ENCODE measurements at regions not wholly inside any gene's neighbourhood (a gene's known extent, or its start where the extent isn't known, plus 50 kb on each side); places are given as distances from the start of the nearest gene placed in this dataset.

DNA sequence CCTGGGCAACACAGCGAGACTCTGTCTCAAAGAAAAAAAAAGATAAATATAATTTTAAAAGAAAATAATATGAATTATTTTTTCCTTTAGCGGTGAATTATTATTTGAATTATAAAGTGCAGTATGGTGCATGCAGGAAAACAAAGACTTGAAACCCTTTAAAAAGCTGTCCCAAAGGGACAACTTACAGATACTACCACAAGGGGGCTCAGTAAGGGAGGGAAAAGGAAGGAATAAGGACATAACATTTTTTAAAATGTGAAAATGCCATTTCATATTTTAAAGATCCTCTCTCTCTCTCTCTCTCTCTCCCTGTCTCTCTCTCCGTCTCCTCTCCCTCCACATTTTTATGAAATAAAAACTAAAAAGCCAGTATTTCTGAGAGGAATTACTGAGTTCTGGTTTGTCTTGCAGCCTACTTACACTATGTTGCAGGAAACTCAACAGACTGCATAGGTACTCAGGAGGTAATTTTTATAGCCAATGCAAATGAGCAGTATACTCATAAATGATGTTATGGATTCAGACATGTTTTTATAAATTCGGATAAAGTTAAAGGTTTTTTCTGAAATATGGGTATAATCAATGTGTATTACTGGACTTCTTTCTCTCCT lies 455.0 kb upstream of the GJE1 start:
- no peak overlapping the region for H3K4me3 ChIP-seq (ENCODE audit: low read length)
- DNase-seq = no peak
- H3K36me3 Mint-ChIP-seq (ENCODE audit: low read depth) = no peaks in the 10 kb centered on the region
- 65% methylated on average over 3 of the region's 4 CpGs; no CpG with 5 or more reads in 1 of the 2 experiments for WGBS, 2 experiments (ENCODE audit: insufficient coverage in 1 of 2, insufficient read length in 1 of 2)
- TF ChIP-seq, protein P1, sequence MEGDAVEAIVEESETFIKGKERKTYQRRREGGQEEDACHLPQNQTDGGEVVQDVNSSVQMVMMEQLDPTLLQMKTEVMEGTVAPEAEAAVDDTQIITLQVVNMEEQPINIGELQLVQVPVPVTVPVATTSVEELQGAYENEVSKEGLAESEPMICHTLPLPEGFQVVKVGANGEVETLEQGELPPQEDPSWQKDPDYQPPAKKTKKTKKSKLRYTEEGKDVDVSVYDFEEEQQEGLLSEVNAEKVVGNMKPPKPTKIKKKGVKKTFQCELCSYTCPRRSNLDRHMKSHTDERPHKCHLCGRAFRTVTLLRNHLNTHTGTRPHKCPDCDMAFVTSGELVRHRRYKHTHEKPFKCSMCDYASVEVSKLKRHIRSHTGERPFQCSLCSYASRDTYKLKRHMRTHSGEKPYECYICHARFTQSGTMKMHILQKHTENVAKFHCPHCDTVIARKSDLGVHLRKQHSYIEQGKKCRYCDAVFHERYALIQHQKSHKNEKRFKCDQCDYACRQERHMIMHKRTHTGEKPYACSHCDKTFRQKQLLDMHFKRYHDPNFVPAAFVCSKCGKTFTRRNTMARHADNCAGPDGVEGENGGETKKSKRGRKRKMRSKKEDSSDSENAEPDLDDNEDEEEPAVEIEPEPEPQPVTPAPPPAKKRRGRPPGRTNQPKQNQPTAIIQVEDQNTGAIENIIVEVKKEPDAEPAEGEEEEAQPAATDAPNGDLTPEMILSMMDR (conservative IDR thresholded peaks at IDR 0.05) = peak; percentile 94
- peaks cover 4% of the 10 kb centered on the region for H3K4me1 Mint-ChIP-seq
- no peaks in the 10 kb centered on the region for H3K9me3 ChIP-seq (ENCODE audit: control insufficient read depth, low read length)
- H3K27me3 Mint-ChIP-seq (ENCODE audit: insufficient read depth) = no peaks in the 10 kb centered on the region
- H3K27me3 ChIP-seq (ENCODE audit: control insufficient read depth, insufficient read depth, low read length, poor library complexity, severe bottlenecking) = no peaks in the 10 kb centered on the region
- no peak overlapping the region for H3K9ac ChIP-seq (ENCODE audit: extremely low read depth, low read length, poor library complexity, severe bottlenecking)
- no peaks in the 10 kb centered on the region for H3K4me1 ChIP-seq (ENCODE audit: control insufficient read depth, insufficient read depth, low read length)
- H3K27ac ChIP-seq (ENCODE audit: low read depth, low read length) = no peak overlapping the region
- no peaks in the 10 kb centered on the region for H3K36me3 ChIP-seq (ENCODE audit: control insufficient read depth, insufficient read depth, low read length)
- no peak overlapping the region for H3K4me3 Mint-ChIP-seq
- no peaks in the 10 kb centered on the region for H3K9me3 Mint-ChIP-seq
- H3K27ac Mint-ChIP-seq = peak overlapping the region; percentile 62

DNA sequence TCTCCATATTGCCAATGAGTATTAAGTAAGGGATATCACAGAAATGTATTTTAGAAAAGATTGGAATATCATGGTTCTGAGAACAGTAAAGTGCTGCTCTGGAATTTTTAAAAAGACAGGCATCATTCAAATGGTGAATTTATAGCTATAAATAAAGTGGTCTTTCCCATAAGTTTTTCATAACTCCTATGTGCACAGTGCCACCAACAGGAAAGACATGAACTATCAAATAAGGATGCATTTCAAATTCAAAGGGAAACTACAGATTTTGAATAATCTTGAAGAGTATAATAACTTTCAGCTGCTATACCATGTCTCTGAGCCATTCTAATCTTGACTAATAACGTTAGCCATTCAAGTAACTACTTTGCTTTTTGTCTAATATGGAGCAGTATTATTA lies 456.8 kb upstream of the GJE1 start:
- H3K9ac ChIP-seq (ENCODE audit: extremely low read depth, low read length, poor library complexity, severe bottlenecking) = no peak overlapping the region
- H3K4me1 ChIP-seq (ENCODE audit: control insufficient read depth, insufficient read depth, low read length) = no peaks in the 10 kb centered on the region
- no peaks in the 10 kb centered on the region for H3K27me3 Mint-ChIP-seq (ENCODE audit: insufficient read depth)
- WGBS, 2 experiments (ENCODE audit: insufficient coverage in 1 of 2, insufficient read length in 1 of 2) = 83% methylated on average over 1 of the region's 1 CpG; no CpG with 5 or more reads in 1 of the 2 experiments
- TF ChIP-seq, protein P1 (conservative IDR thresholded peaks at IDR 0.05) = no peak
- no peak overlapping the region for H3K4me3 ChIP-seq (ENCODE audit: low read length)
- no peaks in the 10 kb centered on the region for H3K9me3 ChIP-seq (ENCODE audit: control insufficient read depth, low read length)
- DNase-seq = no peak
- H3K36me3 Mint-ChIP-seq (ENCODE audit: low read depth) = no peaks in the 10 kb centered on the region
- no peak overlapping the region for H3K27ac Mint-ChIP-seq
- H3K27ac ChIP-seq (ENCODE audit: low read depth, low read length) = no peak overlapping the region
- H3K27me3 ChIP-seq (ENCODE audit: control insufficient read depth, insufficient read depth, low read length, poor library complexity, severe bottlenecking) = no peaks in the 10 kb centered on the region
- H3K9me3 Mint-ChIP-seq = no peaks in the 10 kb centered on the region
- H3K36me3 ChIP-seq (ENCODE audit: control insufficient read depth, insufficient read depth, low read length) = no peaks in the 10 kb centered on the region
- H3K4me3 Mint-ChIP-seq = no peak overlapping the region
- peaks cover 4% of the 10 kb centered on the region for H3K4me1 Mint-ChIP-seq

DNA sequence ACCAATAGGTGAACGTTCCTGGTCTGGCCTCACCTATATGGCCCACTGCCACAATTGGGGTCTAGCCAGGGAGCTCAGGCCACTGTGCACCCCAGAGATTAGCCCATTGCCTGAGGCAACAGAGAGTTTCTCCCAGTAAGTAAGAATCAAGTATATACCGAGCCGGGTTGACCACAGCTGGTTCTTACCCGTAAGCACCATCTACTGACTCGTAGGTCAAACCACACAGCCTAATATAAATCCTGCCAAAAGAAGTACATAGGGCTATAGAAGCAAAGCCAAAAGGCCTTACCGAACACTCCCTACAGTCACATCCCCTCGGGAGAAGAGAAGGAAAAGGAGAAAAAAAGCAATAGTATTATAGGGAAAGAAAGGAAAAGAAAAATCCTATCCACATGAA lies 463.6 kb upstream of the GJE1 start:
- Histone ChIP-seq H3K9ac (ENCODE audit: extremely low read depth, low read length, poor library complexity, severe bottlenecking) (no peak overlapping the region), H3K9me3 (ENCODE audit: control insufficient read depth, low read length) (no peaks in the 10 kb centered on the region), H3K27me3 (ENCODE audit: control insufficient read depth, insufficient read depth, low read length, poor library complexity, severe bottlenecking) (no peaks in the 10 kb centered on the region), H3K36me3 (ENCODE audit: control insufficient read depth, insufficient read depth, low read length) (no peaks in the 10 kb centered on the region), H3K4me1 (ENCODE audit: control insufficient read depth, insufficient read depth, low read length) (peaks cover 4% of the 10 kb centered on the region), H3K27ac (ENCODE audit: low read depth, low read length) (no peak overlapping the region), H3K4me3 (ENCODE audit: low read length) (no peak overlapping the region)
- no peaks in the 10 kb centered on the region for H3K36me3 Mint-ChIP-seq (ENCODE audit: low read depth)
- TF ChIP-seq, protein P1 (conservative IDR thresholded peaks at IDR 0.05) = no peak
- H3K9me3 Mint-ChIP-seq = no peaks in the 10 kb centered on the region
- peaks cover 7% of the 10 kb centered on the region for H3K4me1 Mint-ChIP-seq
- no peak for DNase-seq
- 96% methylated on average over 4 to 6 of the region's 7 CpGs for WGBS, 2 experiments (ENCODE audit: insufficient coverage in 1 of 2, insufficient read length in 1 of 2)
- H3K27ac Mint-ChIP-seq = no peak overlapping the region
- no peak overlapping the region for H3K4me3 Mint-ChIP-seq
- no peaks in the 10 kb centered on the region for H3K27me3 Mint-ChIP-seq (ENCODE audit: insufficient read depth)

Data from endodermal cell (in vitro differentiated cells).